K562 (cell line): ENCODE measurements at regions not wholly inside any gene's neighbourhood (a gene's known extent, or its start where the extent isn't known, plus 50 kb on each side); places are given as distances from the start of the nearest gene placed in this dataset.

Experiments used
- ATAC-seq: fragments of 200-7000 bp; cut with Tn5 transposase; 3 replicates; pipeline ENCODE4 v1.9.1; 2020; ENCODE audit warnings: moderate library complexity
- BruUV-seq: library from RNA; stranded (reverse); fragments of 400-500 nt; replicated peaks from 2 replicates; lab custom pipeline; 2021; lab: Mats Ljungman, UMichigan
- CTCF ChIA-PET: fragments of 300-600 bp; formaldehyde crosslinking; extraction: SDS; loops from one replicate; lab custom pipeline; 2021; ENCODE audit warnings: low intra/inter-chr PET ratio; lab: Yijun Ruan, JAX
- POLR2A ChIA-PET: fragments of 300-600, 350-650 bp; sonication (Branson Sonifier 250); formaldehyde crosslinking; extraction: SDS; loops from one replicate; lab custom pipeline; 2021; ENCODE audit warnings: antibody characterized with exemption, inconsistent platforms; lab: Yijun Ruan, JAX
- DNase-seq, 4 experiments: peaks; one replicate each; pipeline versions ENCODE4 v3.0.0 to v3.0.0-alpha.2; 2011 to 2018; ENCODE audit warnings: low spot score in 3 of 4, mixed read lengths in 3 of 4; ENCODE audit errors: extremely low read depth in 1 of 4
- FAIRE-seq: peaks from 2 replicates; lab custom pipeline; 2011; peaks lifted over from hg19 to GRCh38; lab: Jason Lieb, UNC
- H2AFZ ChIP-seq: 2 replicates; pipeline ENCODE4 v1.6.0; 2011; ENCODE audit warnings: low read depth, low read length, control low read depth, inconsistent platforms
- H3K27ac ChIP-seq: fragments of 200-600 bp; 3 replicates; pipeline ENCODE4 v1.8.0; 2011; ENCODE audit warnings: low read depth, mild to moderate bottlenecking, control low read depth, inconsistent platforms, low read length, moderate library complexity, mixed read lengths; ENCODE audit errors: extremely low read depth
- H3K27me3 ChIP-seq, 2 experiments: fragments of 300-600 bp in 1 of 2; 2 replicates in 1 of 2; 3 replicates in 1 of 2; pipeline versions ENCODE4 v1.6.0 to v1.8.0; 2011; ENCODE audit warnings: inconsistent platforms in 2 of 2, low read length in 2 of 2, mild to moderate bottlenecking in 1 of 2, mixed read lengths in 1 of 2, moderate library complexity in 1 of 2; ENCODE audit not compliant: control insufficient read depth in 2 of 2, insufficient read depth in 2 of 2
- H3K36me3 ChIP-seq: fragments of 300-600 bp; 3 replicates; pipeline ENCODE4 v1.8.0; 2011; ENCODE audit warnings: mild to moderate bottlenecking, low read length, inconsistent platforms; ENCODE audit not compliant: control insufficient read depth, insufficient read depth
- H3K4me1 ChIP-seq, 2 experiments: fragments of 200-600 bp in 1 of 2; replicated peaks in 1 of 2; 2 replicates in 1 of 2; 3 replicates in 1 of 2; pipeline versions ENCODE4 v1.5.1 to v1.8.0; 2011; ENCODE audit warnings: inconsistent platforms in 2 of 2, low read length in 2 of 2, mild to moderate bottlenecking in 1 of 2, mixed read lengths in 1 of 2, moderate library complexity in 1 of 2; ENCODE audit not compliant: control insufficient read depth in 2 of 2, insufficient read depth in 2 of 2
- H3K4me2 ChIP-seq: 2 replicates; pipeline ENCODE4 v1.6.1; 2011; ENCODE audit warnings: low read length, control low read depth, inconsistent platforms, mixed read lengths; ENCODE audit not compliant: insufficient read depth
- H3K4me3 ChIP-seq: fragments of 200-600 bp; sonication (generic), shearing (Covaris generic); 2 replicates; pipeline ENCODE4 v1.5.1; 2016; ENCODE audit warnings: control low read depth, inconsistent platforms
- H3K79me2 ChIP-seq: fragments of 200-600 bp; 3 replicates; pipeline ENCODE4 v1.8.0; 2011; ENCODE audit warnings: low read length, inconsistent platforms; ENCODE audit not compliant: control insufficient read depth, insufficient read depth
- H3K9ac ChIP-seq, 2 experiments: 2 replicates each; pipeline versions ENCODE4 v1.6.0 to v1.6.1; 2011; ENCODE audit warnings: low read depth in 2 of 2, low read length in 2 of 2, control low read depth in 1 of 2, inconsistent platforms in 1 of 2, mild to moderate bottlenecking in 1 of 2, mixed read lengths in 1 of 2; ENCODE audit not compliant: insufficient read depth in 1 of 2
- H3K9me1 ChIP-seq: one replicate; pipeline ENCODE4 v1.6.0; 2011; ENCODE audit warnings: inconsistent platforms, mild to moderate bottlenecking, low read length, moderate library complexity; ENCODE audit not compliant: control insufficient read depth, insufficient read depth
- H3K9me3 ChIP-seq: replicated peaks from 2 replicates; pipeline ENCODE4 v1.5.1; 2011; ENCODE audit warnings: low read depth, low read length, inconsistent platforms; ENCODE audit not compliant: control insufficient read depth, insufficient read depth
- H4K20me1 ChIP-seq: replicated peaks from 2 replicates; pipeline ENCODE4 v1.6.1; 2011; ENCODE audit warnings: low read length, inconsistent platforms, mixed read lengths; ENCODE audit not compliant: control insufficient read depth, insufficient read depth
- DACH1 ChIP-seq: fragments of 450-650 bp; IDR thresholded peaks from 2 replicates; pipeline ENCODE4 v1.6.1; 2018; ENCODE audit not compliant: partially characterized antibody
- ELF1 ChIP-seq: fragments of 200-800 bp; sonication (Bioruptor generic); IDR thresholded peaks from 2 replicates; pipeline ENCODE4 v1.6.1; 2016; ENCODE audit warnings: missing genetic modification characterization, missing compliant biosample characterization
- ETV5 ChIP-seq: sonication (generic); formaldehyde crosslinking; IDR thresholded peaks from 2 replicates; pipeline ENCODE4 v1.4.0; 2020; ENCODE audit warnings: low read depth, mild to moderate bottlenecking, missing genetic modification reagents
- EZH2 ChIP-seq: IDR thresholded peaks from 2 replicates; pipeline ENCODE4 v1.6.1; 2012; ENCODE audit warnings: low read depth, mild to moderate bottlenecking, inconsistent platforms, low read length, borderline replicate concordance
- GATA2 ChIP-seq: sonication (generic); formaldehyde crosslinking; IDR thresholded peaks from 2 replicates; pipeline ENCODE4 v1.4.0; 2020; ENCODE audit warnings: mild to moderate bottlenecking, missing genetic modification reagents
- MAZ ChIP-seq, 2 experiments: fragments of 450-650 bp in 1 of 2; sonication (generic) in 1 of 2; formaldehyde crosslinking; IDR thresholded peaks in 1 of 2; conservative IDR thresholded peaks in 1 of 2; 2 replicates each; pipeline versions ENCODE4 v1.4.0 to v1.5.0; 2020; ENCODE audit warnings: mild to moderate bottlenecking in 1 of 2, missing genetic modification reagents in 1 of 2
- MCM2 ChIP-seq: fragments of 450-650 bp; IDR thresholded peaks from 2 replicates; pipeline ENCODE4 v1.6.1; 2017; ENCODE audit warnings: low read depth, mild to moderate bottlenecking
- NFXL1 ChIP-seq: fragments of 450-650 bp; formaldehyde crosslinking; IDR thresholded peaks from 2 replicates; pipeline ENCODE4 v1.4.0; 2021; ENCODE audit warnings: mild to moderate bottlenecking
- RB1 ChIP-seq: fragments of 450-650 bp; IDR thresholded peaks from 2 replicates; pipeline ENCODE4 v1.6.1; 2017; ENCODE audit warnings: low read depth, mild to moderate bottlenecking
- SMAD1 ChIP-seq: fragments of 150-350 bp; IDR thresholded peaks from 2 replicates; pipeline ENCODE4 v1.6.1; 2014; ENCODE audit warnings: low read length, low read depth; ENCODE audit not compliant: partially characterized antibody
- SRSF7 ChIP-seq: fragments of 200-400 bp; formaldehyde crosslinking; optimal IDR thresholded peaks from 2 replicates; pipeline ENCODE3; 2017; ENCODE audit warnings: mild to moderate bottlenecking, low read depth, low read length
- STAT5B ChIP-seq: fragments of 250-450 bp; sonication (Bioruptor Pico); IDR thresholded peaks from 2 replicates; pipeline ENCODE4 v1.8.0; 2021; ENCODE audit warnings: mild to moderate bottlenecking, inconsistent platforms
- TGIF2 ChIP-seq: sonication (generic); formaldehyde crosslinking; IDR thresholded peaks from 2 replicates; pipeline ENCODE4 v1.8.1; 2022; ENCODE audit warnings: mild to moderate bottlenecking, missing genetic modification reagents, moderate library complexity
- ZBTB17 ChIP-seq: fragments of 450-650 bp; formaldehyde crosslinking; IDR thresholded peaks from 2 replicates; pipeline ENCODE4 v1.4.0; 2020; ENCODE audit warnings: mild to moderate bottlenecking
- ZC3H4 ChIP-seq: sonication (generic); formaldehyde crosslinking; IDR thresholded peaks from 2 replicates; pipeline ENCODE4 v1.9.0; 2021; ENCODE audit warnings: missing genetic modification reagents, borderline replicate concordance
- ZNF175 ChIP-seq: fragments of 200-800 bp; sonication (Bioruptor generic); IDR thresholded peaks from 2 replicates; pipeline ENCODE4 v1.6.1; 2016; ENCODE audit warnings: low read depth, mild to moderate bottlenecking, missing genetic modification characterization, missing compliant biosample characterization
- ZNF589 ChIP-seq: fragments of 200-800 bp; sonication (Bioruptor generic); IDR thresholded peaks from 2 replicates; pipeline ENCODE4 v1.6.1; 2016; ENCODE audit warnings: low read depth, missing genetic modification characterization, missing compliant biosample characterization
- ZNF644 ChIP-seq: fragments of 200-800 bp; sonication (Bioruptor generic); IDR thresholded peaks from 2 replicates; pipeline ENCODE4 v1.6.1; 2016; ENCODE audit warnings: low read depth, missing genetic modification characterization, missing compliant biosample characterization
- ZNF76 ChIP-seq: fragments of 250-450 bp; sonication (Bioruptor Pico); IDR thresholded peaks from 2 replicates; pipeline ENCODE4 v1.4.0; 2020; ENCODE audit warnings: mild to moderate bottlenecking, moderate library complexity, borderline replicate concordance
- WGBS: fragments of 100-300 bp; shearing (Covaris generic); methylation state at CpG from one replicate; pipeline ENCODE4 v1.1.6; 2016; ENCODE audit warnings: low coverage, mixed read lengths; ENCODE audit not compliant: insufficient coverage; ENCODE audit errors: missing lambda C conversion rate; 5-methylcytosine and 5-hydroxymethylcytosine counted together
- in situ Hi-C: fragments of 300-500 bp; cut with MboI; formaldehyde crosslinking; loops from 4 replicates; pipeline ENCODE4 v1.15.0; 2018; ENCODE audit warnings: inconsistent platforms, mixed read lengths
- intact Hi-C: fragments of 100-400 bp; cut with micrococcal nuclease; formaldehyde crosslinking; loops from 2 replicates; pipeline ENCODE4 v1.14.2; 2022
- TF ChIP-seq, protein P1 (sequence below): fragments of 200-800 bp; sonication (Bioruptor generic); IDR thresholded peaks from 2 replicates; pipeline ENCODE4 v1.6.1; 2017; ENCODE audit warnings: missing genetic modification characterization, missing compliant biosample characterization

DNA sequence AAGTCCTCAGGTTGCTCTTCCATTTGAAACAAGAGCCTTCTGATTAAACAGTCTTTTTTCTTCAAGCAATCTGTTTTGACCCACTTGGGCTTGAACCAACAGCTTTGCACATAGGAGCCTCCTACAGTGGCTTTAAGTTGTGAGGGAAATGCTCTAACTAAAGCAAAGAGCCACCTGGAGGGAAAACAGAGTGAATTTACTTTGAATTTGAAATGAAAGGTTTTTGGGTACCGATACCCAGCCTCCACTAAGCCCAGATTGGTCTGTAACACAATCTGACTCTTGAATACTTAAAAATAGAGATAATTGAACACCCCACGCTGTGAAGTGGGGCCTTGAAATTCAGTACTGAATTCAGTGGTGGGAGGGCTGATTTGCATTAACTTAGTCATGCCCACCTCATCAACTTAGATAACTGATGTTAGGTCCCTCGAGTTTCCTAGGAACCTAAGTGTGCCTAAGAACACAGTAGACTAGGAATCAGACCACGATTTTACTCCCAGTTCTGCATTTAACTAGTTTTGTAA is 56.3 kb upstream of the ACVR1C start:
- TF ChIP-seq ZC3H4: no peak
- TF ChIP-seq ZNF644 (tag): no peak
- TF ChIP-seq ETV5 (CRISPR knock-in tag): no peak
- TF ChIP-seq, protein P1, sequence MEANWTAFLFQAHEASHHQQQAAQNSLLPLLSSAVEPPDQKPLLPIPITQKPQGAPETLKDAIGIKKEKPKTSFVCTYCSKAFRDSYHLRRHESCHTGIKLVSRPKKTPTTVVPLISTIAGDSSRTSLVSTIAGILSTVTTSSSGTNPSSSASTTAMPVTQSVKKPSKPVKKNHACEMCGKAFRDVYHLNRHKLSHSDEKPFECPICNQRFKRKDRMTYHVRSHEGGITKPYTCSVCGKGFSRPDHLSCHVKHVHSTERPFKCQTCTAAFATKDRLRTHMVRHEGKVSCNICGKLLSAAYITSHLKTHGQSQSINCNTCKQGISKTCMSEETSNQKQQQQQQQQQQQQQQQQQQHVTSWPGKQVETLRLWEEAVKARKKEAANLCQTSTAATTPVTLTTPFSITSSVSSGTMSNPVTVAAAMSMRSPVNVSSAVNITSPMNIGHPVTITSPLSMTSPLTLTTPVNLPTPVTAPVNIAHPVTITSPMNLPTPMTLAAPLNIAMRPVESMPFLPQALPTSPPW: no peak
- TF ChIP-seq NFXL1 (CRISPR knock-in tag): no peak
- TF ChIP-seq STAT5B (CRISPR knock-in tag): no peak
- no peak for TF ChIP-seq MCM2
- TF ChIP-seq TGIF2: no peak
- TF ChIP-seq MAZ (CRISPR knock-in tag; conservative IDR thresholded peaks at IDR 0.05 in 1 of 2, IDR thresholded peaks at IDR 0.05 in 1 of 2): no peak
- TF ChIP-seq DACH1: no peak
- no peak for TF ChIP-seq GATA2
- no peak for TF ChIP-seq ZNF175 (CRISPR knock-in tag)
- TF ChIP-seq ZNF76: no peak
- no peak for TF ChIP-seq ZBTB17 (CRISPR knock-in tag)
- TF ChIP-seq SRSF7: no peak
- no peak for TF ChIP-seq ZNF589 (CRISPR knock-in tag)
- no peak for TF ChIP-seq EZH2
- no peak for TF ChIP-seq SMAD1
- no peak for TF ChIP-seq RB1
- TF ChIP-seq ELF1 (tag): no peak
- CTCF ChIA-PET: no interaction called here

More for the DNA sequence above, 56.3 kb upstream of the ACVR1C start:
- Histone ChIP-seq H3K79me2 (no peaks in the 10 kb centered on the region), H3K27ac (no peak overlapping the region), H3K4me2 (no peak overlapping the region), H3K9ac (no peak overlapping the region), H4K20me1 (no peaks in the 10 kb centered on the region), H3K9me1 (no peaks in the 10 kb centered on the region), H2AFZ (no peak overlapping the region), H3K4me1 (no peaks in the 10 kb centered on the region), H3K9me3 (no peaks in the 10 kb centered on the region), H3K4me3 (no peak overlapping the region), H3K36me3 (no peaks in the 10 kb centered on the region), H3K27me3 (peaks cover 4 to 6% of the 10 kb centered on the region in 2 experiments; a peak in 1 of 5 replicates)
- FAIRE-seq (no peak), ATAC-seq (no peak), DNase-seq (no peak)
- in situ Hi-C loops (no loop called here), intact Hi-C loops (no loop called here)
- 0% methylated on average over 4 of the region's 4 CpGs for WGBS
- POLR2A ChIA-PET: interaction anchor here (0.6 to 1.5 kb wide), 3 partner anchors 12 to 156 kb away, joined by 3 to 4 read pairs (median 3); no protein-coding TSS in a partner anchor
- no TSS peak for BruUV-seq
